ENCODE measurements at regions not wholly inside any gene's neighbourhood (a gene's known extent, or its start where the extent isn't known, plus 50 kb on each side); places are given as distances from the start of the nearest gene placed in this dataset.

DNA sequence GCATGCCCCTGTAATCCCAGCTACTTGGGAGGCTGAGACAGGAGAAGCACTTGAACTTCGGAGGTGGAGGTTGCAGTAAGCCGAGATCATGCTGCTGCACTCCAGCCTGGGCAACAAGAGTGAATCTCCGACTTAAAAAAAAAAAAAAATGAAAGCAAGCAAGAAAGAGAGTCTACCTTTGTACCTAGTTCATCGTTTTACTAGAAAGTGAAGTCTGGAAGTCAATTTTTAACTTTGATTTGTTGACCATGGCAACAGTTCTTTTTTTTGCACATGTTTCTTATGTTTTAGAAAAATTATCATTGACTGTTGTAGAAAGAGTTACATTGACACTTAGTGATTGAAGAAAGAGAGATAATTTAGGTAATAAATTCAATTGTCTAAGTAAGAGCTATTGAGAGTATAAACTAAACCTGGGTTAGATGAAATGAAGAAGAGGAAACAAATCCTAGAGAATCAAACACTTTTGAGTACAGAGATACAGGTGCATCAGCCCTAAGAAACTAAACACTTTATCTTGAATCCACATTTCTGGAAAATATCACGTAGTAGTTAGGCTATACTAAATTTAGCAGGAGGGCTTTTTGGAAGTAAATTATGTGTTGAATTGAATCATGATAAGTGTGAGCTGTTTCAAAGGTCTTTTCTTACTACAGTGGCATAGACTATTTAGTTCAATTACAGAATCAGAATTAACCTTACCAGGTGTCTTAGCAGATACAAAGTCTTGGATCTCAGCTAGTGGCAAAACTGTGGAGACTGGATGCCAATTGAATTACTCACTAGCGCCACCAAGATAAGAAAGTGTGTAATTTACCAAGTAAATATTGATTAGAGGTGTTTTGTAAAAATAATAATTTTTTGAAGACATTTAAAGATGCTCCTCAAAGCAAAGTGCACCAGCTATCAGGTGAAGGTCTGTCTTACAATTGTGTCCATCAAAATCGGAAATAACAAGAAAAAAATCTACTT is 303.4 kb upstream of the NRXN1 start:
- TF ChIP-seq, protein P1, sequence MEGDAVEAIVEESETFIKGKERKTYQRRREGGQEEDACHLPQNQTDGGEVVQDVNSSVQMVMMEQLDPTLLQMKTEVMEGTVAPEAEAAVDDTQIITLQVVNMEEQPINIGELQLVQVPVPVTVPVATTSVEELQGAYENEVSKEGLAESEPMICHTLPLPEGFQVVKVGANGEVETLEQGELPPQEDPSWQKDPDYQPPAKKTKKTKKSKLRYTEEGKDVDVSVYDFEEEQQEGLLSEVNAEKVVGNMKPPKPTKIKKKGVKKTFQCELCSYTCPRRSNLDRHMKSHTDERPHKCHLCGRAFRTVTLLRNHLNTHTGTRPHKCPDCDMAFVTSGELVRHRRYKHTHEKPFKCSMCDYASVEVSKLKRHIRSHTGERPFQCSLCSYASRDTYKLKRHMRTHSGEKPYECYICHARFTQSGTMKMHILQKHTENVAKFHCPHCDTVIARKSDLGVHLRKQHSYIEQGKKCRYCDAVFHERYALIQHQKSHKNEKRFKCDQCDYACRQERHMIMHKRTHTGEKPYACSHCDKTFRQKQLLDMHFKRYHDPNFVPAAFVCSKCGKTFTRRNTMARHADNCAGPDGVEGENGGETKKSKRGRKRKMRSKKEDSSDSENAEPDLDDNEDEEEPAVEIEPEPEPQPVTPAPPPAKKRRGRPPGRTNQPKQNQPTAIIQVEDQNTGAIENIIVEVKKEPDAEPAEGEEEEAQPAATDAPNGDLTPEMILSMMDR (IDR thresholded peaks at IDR 0.05; ENCODE audit: low read depth, low read length, poor library complexity, severe bottlenecking), result peak; percentile 12
- TF ChIP-seq EZH2phosphoT487 (IDR thresholded peaks at IDR 0.05; ENCODE audit: borderline replicate concordance, low read length), result no peak

All from DOHH2 (cell line).